AG09319 (cell line): ENCODE measurements at regions not wholly inside any gene's neighbourhood (a gene's known extent, or its start where the extent isn't known, plus 50 kb on each side); places are given as distances from the start of the nearest gene placed in this dataset.

Experiments used
- DNase-seq: peaks from one replicate; pipeline ENCODE4 v3.0.0-alpha.2; 2010; ENCODE audit warnings: low read depth; ENCODE audit errors: extremely low read depth
- CTCF ChIP-seq: IDR thresholded peaks from 2 replicates; pipeline ENCODE4 v1.5.1; 2011; ENCODE audit warnings: low read depth, mild to moderate bottlenecking, inconsistent platforms, low read length, moderate library complexity

- no peak for TF ChIP-seq CTCF
- no peak for DNase-seq
Observed at GRCh38 chr19:31781542-31781941, 432.3 kb upstream of the TSHZ3 start.

- no peak for DNase-seq
- no peak for TF ChIP-seq CTCF
Observed at GRCh38 chr19:31783592-31783991, 434.4 kb upstream of the TSHZ3 start.

GRCh38 chr19:31784671-31785101, 435.4 kb upstream of the TSHZ3 start:
- DNase-seq: no peak
- TF ChIP-seq CTCF: no peak

- DNase-seq: no peak
- TF ChIP-seq CTCF: no peak
Observed at GRCh38 chr19:31801611-31802010, 452.4 kb upstream of the TSHZ3 start.

- no peak for DNase-seq
- TF ChIP-seq CTCF: no peak
Observed at GRCh38 chr19:31803835-31804446, 454.7 kb upstream of the TSHZ3 start.

- no peak for TF ChIP-seq CTCF
- DNase-seq: no peak
Observed at GRCh38 chr19:31804668-31805067, 455.4 kb upstream of the TSHZ3 start.

GRCh38 chr19:31810536-31811109, 461.4 kb upstream of the TSHZ3 start:
- no peak for TF ChIP-seq CTCF
- no peak for DNase-seq
